ENCODE measurements at regions not wholly inside any gene's neighbourhood (a gene's known extent, or its start where the extent isn't known, plus 50 kb on each side); places are given as distances from the start of the nearest gene placed in this dataset.

DNA sequence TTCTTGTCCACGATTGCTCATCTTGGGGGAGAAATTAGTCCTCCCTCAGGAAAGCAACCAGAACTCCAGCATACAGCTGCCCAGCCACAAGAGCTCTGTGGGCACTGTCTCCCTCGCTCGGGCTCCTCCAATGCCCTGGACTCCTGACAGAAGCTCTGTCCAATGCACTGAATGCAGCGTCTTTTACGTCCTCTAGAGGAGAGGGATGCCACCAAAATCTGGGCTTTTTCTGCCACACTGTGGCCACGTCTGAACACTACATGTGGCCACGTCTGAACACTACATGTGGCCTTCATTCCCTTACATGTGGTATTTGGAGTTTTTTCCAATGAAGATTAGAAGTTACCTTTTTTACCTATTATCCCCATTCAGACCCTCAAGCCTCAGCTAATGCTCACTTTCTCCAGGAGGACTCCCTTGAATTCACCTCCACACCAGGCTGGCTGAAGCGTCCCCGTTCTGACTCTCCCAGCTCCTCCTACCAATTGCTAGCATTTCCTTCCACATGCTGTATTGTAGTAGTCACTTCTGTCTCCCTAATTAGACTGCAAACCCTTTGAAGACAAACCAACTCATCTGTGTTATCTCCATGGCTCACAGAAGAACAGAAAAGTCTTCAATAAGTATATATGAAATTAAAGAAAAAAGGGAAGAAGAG, 134.3 kb upstream of the PDE1C start:
- Mint-ChIP-seq H3K27me3 (ENCODE audit: unreplicated experiment) (peaks cover 30% of the 10 kb centered on the region), H3K27ac (ENCODE audit: unreplicated experiment) (no peak overlapping the region), H3K4me3 (ENCODE audit: low read depth, unreplicated experiment) (peak overlapping the region; percentile 43), H3K36me3 (ENCODE audit: insufficient read depth, unreplicated experiment) (no peaks in the 10 kb centered on the region), H3K4me1 (ENCODE audit: low read depth, unreplicated experiment) (peaks cover 27% of the 10 kb centered on the region), H3K9me3 (ENCODE audit: low read depth, unreplicated experiment) (no peaks in the 10 kb centered on the region)
- no TSS peak for BruUV-seq (replicated peaks)
- intact Hi-C loops (cut with micrococcal nuclease; ENCODE audit: unreplicated experiment): loop anchor here (1.0 to 5.0 kb wide), 8 partner anchors 40 to 1072 kb away; partner anchors contain the start of gene PDE1C
- DNase-seq: peak; percentile 87
- TF ChIP-seq, protein P1, sequence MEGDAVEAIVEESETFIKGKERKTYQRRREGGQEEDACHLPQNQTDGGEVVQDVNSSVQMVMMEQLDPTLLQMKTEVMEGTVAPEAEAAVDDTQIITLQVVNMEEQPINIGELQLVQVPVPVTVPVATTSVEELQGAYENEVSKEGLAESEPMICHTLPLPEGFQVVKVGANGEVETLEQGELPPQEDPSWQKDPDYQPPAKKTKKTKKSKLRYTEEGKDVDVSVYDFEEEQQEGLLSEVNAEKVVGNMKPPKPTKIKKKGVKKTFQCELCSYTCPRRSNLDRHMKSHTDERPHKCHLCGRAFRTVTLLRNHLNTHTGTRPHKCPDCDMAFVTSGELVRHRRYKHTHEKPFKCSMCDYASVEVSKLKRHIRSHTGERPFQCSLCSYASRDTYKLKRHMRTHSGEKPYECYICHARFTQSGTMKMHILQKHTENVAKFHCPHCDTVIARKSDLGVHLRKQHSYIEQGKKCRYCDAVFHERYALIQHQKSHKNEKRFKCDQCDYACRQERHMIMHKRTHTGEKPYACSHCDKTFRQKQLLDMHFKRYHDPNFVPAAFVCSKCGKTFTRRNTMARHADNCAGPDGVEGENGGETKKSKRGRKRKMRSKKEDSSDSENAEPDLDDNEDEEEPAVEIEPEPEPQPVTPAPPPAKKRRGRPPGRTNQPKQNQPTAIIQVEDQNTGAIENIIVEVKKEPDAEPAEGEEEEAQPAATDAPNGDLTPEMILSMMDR (IDR thresholded peaks at IDR 0.05; ENCODE audit: unreplicated experiment): peak; percentile 94
- CTCF ChIA-PET: interaction anchor here (0.6 to 1.9 kb wide), 20 partner anchors 40 to 1070 kb away, joined by 3 to 74 read pairs (median 5); no protein-coding TSS in a partner anchor

GRCh38 chr7:32200646-32201045, 130.4 kb upstream of the PDE1C start:
- TF ChIP-seq, protein P1 (IDR thresholded peaks at IDR 0.05; ENCODE audit: unreplicated experiment): no peak
- Mint-ChIP-seq H3K36me3 (ENCODE audit: insufficient read depth, unreplicated experiment) (no peaks in the 10 kb centered on the region), H3K9me3 (ENCODE audit: low read depth, unreplicated experiment) (no peaks in the 10 kb centered on the region), H3K27me3 (ENCODE audit: unreplicated experiment) (no peaks in the 10 kb centered on the region), H3K27ac (ENCODE audit: unreplicated experiment) (no peak overlapping the region), H3K4me3 (ENCODE audit: low read depth, unreplicated experiment) (no peak overlapping the region), H3K4me1 (ENCODE audit: low read depth, unreplicated experiment) (peaks cover 20% of the 10 kb centered on the region)
- CTCF ChIA-PET: no interaction called here
- intact Hi-C loops (cut with micrococcal nuclease; ENCODE audit: unreplicated experiment): loop anchor here (5.0 kb wide), 2 partner anchors 128 to 1068 kb away; partner anchors contain the start of gene PDE1C
- no TSS peak for BruUV-seq (replicated peaks)
- DNase-seq: no peak

- BruUV-seq (replicated peaks): no TSS peak
- Mint-ChIP-seq H3K27me3 (ENCODE audit: unreplicated experiment) (no peaks in the 10 kb centered on the region), H3K4me1 (ENCODE audit: low read depth, unreplicated experiment) (no peaks in the 10 kb centered on the region), H3K27ac (ENCODE audit: unreplicated experiment) (no peak overlapping the region), H3K36me3 (ENCODE audit: insufficient read depth, unreplicated experiment) (no peaks in the 10 kb centered on the region), H3K9me3 (ENCODE audit: low read depth, unreplicated experiment) (peaks cover 5% of the 10 kb centered on the region), H3K4me3 (ENCODE audit: low read depth, unreplicated experiment) (no peak overlapping the region)
- intact Hi-C loops (cut with micrococcal nuclease; ENCODE audit: unreplicated experiment): no loop called here
- TF ChIP-seq, protein P1 (IDR thresholded peaks at IDR 0.05; ENCODE audit: unreplicated experiment): no peak
- no peak for DNase-seq
- CTCF ChIA-PET: no interaction called here
Measured at GRCh38 chr7:32194537-32194936, 124.3 kb upstream of the PDE1C start.

DNA sequence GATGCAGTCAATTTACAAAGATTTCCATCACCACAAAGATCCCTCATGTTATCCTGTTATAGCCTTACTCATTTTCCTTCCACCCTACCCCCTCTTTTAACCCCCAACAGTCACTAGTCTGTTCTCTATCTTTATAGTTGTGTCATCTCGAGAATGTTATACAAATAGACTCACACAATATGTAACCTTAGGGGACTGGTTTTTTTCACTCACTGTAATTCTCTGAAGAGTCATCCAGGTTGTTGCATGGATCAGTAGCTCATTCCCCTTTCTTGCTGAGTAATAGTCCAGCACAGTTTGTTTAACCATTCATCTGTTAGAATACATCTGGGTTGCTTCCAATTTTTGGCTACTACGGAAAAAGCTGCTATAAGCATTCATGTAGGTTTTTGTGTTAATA, 121.1 kb upstream of the PDE1C start:
- Mint-ChIP-seq H3K9me3 (ENCODE audit: low read depth, unreplicated experiment) (peaks cover 5% of the 10 kb centered on the region), H3K27ac (ENCODE audit: unreplicated experiment) (no peak overlapping the region), H3K4me1 (ENCODE audit: low read depth, unreplicated experiment) (no peaks in the 10 kb centered on the region), H3K36me3 (ENCODE audit: insufficient read depth, unreplicated experiment) (no peaks in the 10 kb centered on the region), H3K4me3 (ENCODE audit: low read depth, unreplicated experiment) (no peak overlapping the region), H3K27me3 (ENCODE audit: unreplicated experiment) (no peaks in the 10 kb centered on the region)
- intact Hi-C loops (cut with micrococcal nuclease; ENCODE audit: unreplicated experiment): no loop called here
- TF ChIP-seq, protein P1 (IDR thresholded peaks at IDR 0.05; ENCODE audit: unreplicated experiment): no peak
- CTCF ChIA-PET: no interaction called here
- no TSS peak for BruUV-seq (replicated peaks)
- DNase-seq: no peak
